HG03139 (cell line): ENCODE measurements at regions not wholly inside any gene's neighbourhood (a gene's known extent, or its start where the extent isn't known, plus 50 kb on each side); places are given as distances from the start of the nearest gene placed in this dataset.

Experiments
- ATAC-seq: cut with Tn5 transposase; IDR thresholded peaks from one replicate; pipeline ENCODE4 v1.9.1; 2021; ENCODE audit not compliant: unreplicated experiment

DNA sequence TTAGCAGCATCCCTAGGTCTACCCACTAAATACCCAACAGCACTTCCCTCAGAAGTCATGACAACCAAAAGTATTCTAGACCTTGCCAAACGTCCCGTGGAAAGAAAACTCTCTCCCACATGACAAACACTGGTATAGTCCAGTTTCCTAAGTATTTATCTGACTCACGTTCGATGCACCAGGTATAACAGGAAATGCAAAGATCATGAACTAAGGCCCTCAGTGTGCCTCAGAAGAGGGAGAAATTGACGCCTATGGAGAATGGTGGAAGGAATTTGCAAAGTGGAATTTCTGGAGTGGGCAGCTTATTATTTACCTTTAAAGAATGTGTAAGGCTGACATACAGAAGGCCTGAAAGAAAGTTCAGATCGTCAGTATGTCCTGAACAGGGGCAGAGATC is 523.6 kb upstream of the DAB1 start:
- no peak for ATAC-seq

DNA sequence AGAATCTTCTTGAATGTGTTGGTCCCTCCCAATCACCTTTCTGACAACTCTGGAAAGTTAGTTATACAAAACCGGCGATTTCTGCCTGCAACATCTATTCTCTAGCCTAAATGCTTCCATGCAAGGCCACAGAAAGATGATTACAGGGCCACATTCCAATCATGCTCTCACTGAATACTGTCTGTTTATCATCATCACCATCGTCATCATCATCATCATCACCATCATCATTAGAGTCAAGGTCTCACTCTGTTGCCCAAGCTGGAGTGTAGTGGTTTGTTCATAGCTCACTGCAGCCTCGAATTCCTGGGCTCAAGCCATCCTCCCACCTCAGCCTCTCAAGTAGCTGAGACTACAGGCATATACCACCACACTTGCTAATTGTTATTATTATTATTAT is 521.2 kb upstream of the DAB1 start:
- no peak for ATAC-seq

DNA sequence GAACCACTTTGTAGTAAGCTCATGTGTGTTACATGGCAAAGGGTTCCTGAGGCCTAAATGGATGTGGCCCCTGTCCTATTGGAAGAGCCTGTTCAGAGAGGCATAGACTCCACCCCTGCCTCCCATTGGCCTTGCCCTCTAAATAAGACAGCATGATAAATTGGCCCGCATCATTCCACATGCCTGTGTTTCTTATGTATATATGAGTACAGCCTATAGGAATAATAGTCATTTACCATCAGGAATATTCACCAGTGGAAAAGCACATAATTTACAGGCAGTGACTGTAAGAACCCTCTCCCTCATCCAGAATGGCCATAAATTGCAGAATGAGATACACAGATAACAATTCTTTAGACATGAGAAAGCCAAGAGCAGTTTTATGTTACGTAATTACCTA is 519.5 kb upstream of the DAB1 start:
- no peak for ATAC-seq

DNA sequence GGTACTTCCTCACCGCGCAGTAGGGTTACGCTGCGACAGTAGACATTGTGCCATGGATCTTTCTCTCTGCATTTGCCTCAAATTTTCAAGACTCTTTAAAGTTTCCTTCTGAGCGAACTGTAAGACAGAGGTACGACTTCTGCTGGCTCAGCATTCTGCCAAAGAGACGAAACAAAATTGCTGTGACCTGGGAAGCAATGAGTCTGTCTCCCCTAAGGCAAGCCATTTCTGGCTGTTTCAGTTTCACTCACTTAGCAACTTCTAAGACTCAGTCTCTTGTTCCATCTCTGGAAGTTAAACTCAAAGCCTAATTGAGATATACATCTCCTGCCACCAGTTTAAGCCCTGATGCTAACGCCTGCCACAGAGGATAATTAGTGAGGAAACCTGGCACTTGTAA is 510.9 kb upstream of the DAB1 start:
- ATAC-seq: no peak

DNA sequence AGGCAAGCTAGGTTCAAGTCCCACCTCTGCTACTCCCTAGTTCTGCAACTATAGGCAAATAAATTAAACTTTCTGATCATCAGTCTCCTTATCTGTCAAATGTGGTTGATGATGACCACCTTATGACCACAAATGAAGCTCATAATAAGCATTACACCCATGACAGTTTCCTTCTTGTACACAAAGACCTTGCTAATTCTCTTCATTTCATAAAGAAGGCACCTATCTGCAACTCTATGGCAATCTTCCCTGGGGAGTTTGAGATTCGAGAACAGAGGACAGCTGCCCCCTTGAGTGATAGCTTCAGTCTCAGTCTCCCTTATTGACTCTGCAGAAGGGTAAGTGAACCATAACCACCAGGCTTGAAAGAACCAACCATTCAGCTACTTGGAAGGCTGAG is 503.1 kb upstream of the DAB1 start:
- no peak for ATAC-seq

DNA sequence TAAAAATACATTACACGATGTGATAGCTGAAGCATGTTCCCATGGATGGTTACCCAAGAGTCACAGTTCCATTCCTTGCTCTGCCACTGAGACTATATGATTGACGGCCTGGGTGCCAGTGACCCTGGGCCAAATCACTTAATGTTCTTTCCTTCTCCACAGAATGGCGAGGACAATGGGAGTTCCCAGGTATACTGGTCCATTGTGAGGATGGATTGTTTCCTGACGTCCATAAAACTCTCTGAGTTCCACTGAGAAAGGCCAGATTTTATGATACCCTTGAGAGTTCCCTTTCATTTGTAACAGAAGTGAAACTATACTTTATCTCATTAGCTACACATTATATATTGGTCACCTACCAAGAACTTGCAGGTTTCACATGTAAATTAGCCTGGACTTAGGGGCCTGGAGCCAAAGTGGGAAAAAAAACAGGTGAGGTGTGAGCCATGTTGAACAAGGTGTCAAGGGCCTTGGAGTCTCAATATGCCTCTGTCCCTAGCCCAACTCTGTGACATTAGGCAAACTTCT is 502.2 kb upstream of the DAB1 start:
- ATAC-seq: no peak

DNA sequence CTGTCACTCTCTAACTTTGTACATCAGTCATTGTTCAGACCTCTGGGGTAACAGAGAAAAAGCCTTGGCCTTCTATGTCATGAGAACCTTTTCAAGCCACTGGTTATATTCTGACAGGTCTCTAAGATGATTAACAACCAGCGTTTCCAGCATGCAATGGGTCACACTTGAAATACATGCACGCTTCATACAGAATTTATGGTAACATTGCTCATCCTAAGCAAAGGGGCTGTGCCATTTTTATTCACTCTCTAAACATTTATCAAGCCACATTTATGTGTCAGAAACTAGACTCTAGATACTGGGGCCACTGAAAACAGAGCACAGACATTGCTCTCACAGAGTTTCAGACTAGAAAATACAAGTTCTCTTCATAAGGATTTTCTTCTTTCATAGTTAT is 501.4 kb upstream of the DAB1 start:
- no peak for ATAC-seq

DNA sequence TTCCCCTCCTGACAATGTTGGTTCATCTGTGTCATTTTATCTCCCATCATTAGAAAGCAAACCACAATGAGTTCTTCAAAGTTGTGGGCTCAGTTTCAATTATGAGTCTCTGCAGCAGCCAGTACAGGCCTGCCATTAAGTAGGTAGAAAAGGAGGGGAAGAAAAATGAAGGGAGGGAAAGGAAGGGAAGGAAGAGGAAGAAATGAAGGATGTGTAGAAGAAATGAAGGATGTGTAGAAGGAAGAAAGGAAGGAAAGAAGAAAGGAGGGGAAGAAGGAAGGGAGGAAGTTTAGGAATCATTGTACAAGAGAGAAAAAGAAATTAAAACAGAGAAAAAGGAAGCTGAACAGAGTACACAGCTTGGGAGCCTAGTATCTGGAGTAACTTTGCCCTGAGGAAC is 498.3 kb upstream of the DAB1 start:
- no peak for ATAC-seq

DNA sequence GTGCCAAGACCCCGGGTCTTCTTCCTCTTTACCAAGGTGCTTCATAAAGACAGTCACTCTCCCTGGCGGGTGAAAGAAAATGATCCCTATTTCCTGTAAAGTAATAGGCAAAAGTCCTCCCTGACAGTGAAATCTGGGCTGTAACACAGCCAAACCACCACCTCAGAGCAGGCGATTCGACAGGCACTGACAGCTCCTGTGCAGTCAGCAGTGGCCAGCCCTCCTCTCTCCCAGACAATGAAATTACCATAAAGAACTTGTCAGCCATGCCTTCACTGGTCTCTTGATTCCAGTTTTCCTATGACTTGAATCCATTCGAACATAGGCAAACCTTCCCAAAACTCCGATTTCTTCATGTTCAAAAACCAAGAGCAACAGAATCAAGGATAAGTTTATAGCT is 492.2 kb upstream of the DAB1 start:
- ATAC-seq: no peak

DNA sequence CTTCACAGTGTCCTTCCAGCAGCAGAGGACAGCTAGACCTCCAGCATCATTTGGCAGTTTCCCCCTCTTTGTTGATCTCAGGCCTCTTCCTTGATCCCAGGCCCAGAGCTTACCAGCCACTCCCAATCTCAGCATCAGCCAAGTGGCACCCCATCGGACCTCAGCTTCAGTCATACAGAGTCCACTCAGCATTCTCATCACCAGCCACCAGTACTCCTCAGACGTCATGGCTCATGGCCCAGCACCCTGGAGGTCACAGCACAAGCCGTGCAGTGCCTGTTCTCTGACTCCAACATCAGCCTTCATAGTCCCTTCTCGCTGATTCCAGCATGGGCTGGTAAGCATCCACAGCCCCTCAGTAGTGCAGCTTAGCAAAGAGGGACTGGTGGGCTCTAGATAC is 487.6 kb upstream of the DAB1 start:
- no peak for ATAC-seq

DNA sequence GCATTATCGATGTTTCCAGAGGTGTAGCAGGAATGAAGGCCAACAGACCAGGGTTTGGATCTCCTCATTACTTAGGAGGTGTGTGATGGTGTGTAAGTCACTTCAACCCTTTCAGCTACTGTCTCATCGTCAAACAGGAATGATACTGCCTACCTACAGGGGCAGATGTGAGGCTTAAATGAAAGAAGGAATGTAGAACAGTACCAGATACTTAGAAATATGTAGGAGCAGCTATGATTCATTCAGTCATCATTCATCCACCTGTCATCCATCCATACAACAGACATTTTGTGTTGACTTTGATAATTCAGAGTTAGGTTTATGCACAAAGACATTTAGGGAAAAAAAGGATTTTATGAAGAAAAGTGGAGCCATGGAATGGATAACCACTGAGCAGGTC is 486.9 kb upstream of the DAB1 start:
- no peak for ATAC-seq

DNA sequence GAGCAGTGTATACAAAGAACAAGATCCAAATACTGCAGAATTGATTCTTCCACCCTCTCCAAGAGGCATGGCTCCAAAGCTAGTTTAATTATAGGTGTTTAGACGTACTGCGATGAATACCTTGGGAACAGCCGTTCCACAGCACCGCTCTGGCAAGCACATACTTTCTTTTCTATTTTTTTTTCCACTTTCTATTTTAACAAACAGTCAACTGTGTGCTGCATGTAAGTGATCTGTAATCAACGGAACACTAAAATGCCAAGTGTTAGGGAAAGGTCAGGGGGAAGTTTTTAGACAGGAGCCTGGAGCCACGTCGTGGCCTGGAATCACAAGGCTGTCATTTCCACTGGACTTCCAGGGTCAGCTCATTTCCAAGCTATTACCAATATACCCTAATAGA is 486.4 kb upstream of the DAB1 start:
- ATAC-seq: no peak

DNA sequence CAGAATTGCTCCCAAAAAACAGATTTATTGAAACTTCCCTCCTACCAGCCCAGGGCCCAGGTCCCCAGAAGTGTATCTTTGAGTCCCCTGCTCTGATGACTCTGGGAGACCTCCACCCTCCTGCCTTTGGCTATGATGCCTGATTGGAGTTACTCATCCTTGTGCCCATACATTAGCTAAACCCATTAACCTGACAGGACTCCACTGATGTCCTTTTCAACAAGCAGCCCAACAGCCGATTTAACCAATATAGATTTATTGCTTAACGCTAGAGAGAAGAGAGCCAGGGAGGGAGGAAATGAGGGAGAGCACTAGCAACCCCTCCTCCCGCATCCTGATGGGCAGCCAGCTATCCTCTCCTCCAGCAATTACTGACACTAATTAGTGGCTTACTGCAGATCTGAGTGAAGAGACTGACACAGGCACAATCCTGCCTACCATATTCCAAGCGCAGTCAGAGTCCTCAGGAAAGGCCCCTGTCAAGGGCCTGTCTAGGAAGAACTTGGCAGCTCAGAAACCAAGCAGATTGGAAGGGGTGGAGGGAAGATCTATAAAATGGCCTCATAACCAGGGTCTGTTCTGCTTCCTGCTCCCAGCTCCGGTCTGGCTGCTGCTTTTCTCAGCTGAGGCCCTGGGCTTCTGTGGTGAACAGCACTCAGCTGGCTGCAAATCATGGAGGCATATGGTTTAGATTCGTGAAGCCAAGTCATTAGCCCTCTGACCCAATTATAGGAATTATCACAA is 484.5 kb upstream of the DAB1 start:
- no peak for ATAC-seq

DNA sequence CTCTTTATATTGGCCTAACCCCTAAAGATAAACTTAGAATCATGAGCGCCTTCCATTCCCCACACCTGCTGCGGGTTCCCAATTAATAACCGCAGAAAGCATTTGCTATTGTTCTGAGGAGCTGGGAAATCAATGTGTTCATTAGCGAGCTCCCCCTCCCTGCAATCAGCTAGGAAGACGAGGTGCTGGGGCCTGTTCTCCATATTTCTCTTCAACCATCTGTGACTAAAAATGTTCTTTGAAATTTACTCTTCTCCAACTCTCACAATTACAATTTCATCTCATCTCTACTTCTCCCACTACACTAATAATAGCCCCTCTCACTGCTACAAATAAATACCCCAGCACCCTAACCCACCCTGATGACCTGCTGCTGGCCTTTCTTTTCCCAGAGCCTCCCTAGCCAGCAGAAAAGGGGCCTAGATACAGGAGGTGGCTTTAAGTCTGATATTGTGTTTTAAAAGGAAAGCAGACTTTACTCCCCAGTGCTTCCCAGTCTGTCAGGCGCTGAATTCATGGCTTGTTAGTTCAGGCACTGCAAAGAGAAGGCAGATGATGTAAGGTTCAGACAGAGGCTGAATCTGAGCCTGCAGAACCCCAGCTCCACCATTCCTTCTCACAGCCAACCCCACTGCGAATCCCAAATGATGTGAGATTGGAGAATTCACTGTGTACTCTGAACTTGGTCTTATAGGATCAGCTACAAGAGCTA is 477.5 kb upstream of the DAB1 start:
- no peak for ATAC-seq

DNA sequence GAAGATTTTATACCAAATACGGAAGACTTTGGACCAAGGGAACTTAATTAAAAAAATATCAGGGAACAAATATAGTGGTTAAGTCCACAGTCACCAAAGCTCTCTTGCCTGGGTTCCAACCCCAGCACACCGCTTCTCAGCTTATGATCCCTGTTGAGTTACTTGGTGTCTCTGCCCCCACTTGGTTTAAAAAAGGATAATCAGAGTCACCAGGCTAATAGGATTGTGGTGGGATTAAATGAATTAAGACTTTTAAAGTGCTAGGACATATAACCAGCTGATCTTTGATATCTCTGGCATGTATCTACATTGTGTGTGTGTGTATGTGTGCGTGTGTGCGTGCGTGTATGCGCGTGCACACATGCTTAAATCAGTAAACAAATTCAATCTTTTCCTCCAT is 474.7 kb upstream of the DAB1 start:
- no peak for ATAC-seq

DNA sequence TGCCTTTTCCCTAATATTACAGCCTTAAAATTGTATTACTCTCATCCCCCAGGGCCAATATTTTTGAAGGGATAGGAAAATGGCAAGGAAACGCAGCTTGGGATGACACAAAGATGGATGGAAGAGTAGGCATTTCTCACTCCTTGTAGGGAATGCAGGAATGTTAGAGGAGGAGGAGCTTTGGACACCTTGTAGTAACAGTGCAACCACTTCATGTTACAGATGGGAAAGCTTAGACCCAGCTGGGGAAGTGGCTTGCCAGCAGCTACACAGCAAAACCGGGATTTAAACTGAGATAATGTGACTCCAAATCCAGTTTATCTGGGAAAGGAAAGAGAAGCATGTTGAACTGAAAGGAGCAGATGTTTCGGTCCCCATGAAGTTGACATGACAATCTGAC is 473.7 kb upstream of the DAB1 start:
- no peak for ATAC-seq

DNA sequence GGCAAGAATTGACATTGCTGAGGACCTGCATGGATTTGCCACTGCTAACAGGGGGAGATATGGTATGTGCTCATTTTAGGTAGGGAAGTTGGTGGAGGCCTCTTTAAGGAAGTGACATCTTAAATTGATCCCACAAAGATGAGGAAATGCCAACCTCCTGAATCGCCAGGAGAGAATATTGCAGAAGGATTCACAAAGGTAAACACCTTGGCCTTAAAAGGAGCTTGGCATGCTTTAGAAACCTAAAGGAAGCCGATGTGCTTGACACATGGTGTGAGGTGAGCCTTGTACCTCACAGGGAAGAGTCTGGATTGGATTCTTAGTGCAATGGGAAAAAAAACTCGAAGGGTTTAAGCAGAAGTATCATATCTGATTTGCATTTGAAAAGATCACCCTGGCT is 470.5 kb upstream of the DAB1 start:
- ATAC-seq: no peak

DNA sequence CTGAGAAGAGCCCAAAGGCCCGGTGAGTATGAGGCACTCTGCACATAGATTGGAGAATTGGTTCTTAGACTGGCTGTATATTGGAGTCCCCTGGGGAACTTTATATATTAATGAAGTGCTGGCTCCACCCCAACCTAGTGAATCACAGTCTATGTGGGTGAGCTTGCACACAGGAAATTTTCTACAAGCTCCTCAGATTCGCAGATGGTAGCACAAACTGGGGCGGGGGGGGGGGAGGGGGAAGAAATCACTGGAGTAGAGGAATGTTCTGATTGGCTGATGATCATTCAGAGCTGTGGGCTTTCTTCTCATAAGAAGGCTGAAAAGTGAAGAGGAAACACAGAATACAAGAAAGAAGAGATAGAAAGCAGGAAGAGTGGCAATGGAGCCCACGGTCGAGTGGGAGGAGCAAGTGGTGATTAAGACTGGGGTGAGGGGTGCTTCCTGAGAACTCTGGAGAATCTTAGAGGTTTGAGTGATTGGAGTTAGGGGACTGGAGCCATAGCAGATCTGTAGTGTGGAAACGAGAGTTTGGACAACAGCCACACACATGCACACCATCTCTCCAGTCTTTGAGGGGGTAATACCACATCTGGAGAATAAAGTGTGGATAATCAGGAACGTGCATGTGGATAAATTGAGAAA is 465.9 kb upstream of the DAB1 start:
- no peak for ATAC-seq

DNA sequence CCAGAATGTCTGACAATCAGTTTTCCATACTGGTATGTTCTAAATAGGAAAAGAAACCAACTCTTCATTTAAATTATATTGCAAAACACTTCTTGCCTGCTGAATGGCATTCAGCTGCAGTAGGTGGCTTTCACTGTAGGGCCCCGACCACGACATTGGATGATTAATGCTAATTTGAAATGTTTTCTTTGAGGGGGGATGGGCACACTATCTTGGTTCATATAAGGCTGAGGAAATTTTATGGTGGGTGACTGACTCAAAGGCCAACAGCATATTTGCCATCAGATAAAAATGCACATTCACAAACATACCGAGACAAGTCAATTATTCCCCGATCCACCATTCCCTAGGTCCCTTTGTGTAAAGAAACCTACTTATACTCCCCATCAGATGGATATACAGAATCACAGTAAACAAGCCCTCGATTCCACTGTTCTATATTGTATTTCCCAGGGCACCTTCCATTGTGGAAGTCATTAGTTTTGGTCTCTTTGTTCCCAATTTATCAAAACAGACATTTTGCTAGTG is 464.2 kb upstream of the DAB1 start:
- ATAC-seq: no peak

DNA sequence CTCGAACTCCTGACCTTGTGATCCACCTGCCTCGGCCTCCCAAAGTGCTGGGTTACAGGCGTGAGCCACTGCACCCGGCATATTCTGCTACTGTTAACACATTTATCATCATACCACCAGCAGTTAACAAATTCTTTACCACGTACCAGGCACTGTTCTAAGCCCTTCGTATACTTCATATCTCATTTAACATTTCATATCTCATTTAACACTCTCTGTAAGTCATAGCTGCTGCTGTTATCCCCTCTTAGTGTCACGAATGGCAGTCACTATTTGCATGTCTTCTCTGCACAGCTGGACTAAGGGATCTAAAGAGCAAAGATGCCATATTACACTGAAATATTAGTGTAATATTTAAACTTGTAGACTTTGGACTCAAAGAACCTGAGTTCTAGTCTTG is 462.5 kb upstream of the DAB1 start:
- no peak for ATAC-seq

DNA sequence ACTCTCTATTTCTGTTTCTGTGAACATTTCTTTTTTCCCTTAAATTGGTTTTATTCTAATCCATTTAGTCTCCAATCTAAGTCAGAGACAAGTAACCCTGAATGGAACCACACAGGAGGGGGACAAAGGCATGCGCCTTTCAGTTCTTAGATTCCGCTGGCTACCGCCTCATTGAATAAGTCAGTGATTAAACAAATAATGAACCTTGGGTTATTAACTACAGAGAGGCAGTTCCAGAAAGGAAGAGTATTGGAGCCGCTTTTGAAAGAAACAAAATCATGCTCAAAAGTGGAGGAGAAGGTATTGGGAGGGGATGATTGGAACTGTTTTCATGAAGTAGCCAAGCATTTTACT is 459.8 kb upstream of the DAB1 start:
- ATAC-seq: no peak
